GM23338 (cell line): ENCODE measurements at regions not wholly inside any gene's neighbourhood (a gene's known extent, or its start where the extent isn't known, plus 50 kb on each side); places are given as distances from the start of the nearest gene placed in this dataset.

ENCODE experiments used
- CREB1 ChIP-seq: fragments of 250-450 bp; sonication (Bioruptor Pico); IDR thresholded peaks from 2 replicates; pipeline ENCODE4 v1.5.0; 2020; ENCODE audit warnings: low read depth, mild to moderate bottlenecking, moderate library complexity
- EZH2 ChIP-seq: fragments of 200-600 bp; sonication (generic); IDR thresholded peaks from one replicate; pipeline ENCODE4 v1.8.0; 2017; ENCODE audit warnings: antibody characterized with exemption, mild to moderate bottlenecking, low read depth; ENCODE audit not compliant: unreplicated experiment
- EZH2phosphoT487 ChIP-seq: fragments of 200-600 bp; sonication (generic); IDR thresholded peaks from one replicate; pipeline ENCODE4 v1.8.1; 2018; ENCODE audit warnings: antibody characterized with exemption; ENCODE audit not compliant: unreplicated experiment
- JUNB ChIP-seq: IDR thresholded peaks from one replicate; pipeline ENCODE4 v1.6.1; 2016; ENCODE audit warnings: antibody characterized with exemption; ENCODE audit not compliant: unreplicated experiment
- POLR2AphosphoS5 ChIP-seq: IDR thresholded peaks from 2 replicates; pipeline ENCODE4 v1.6.1; 2016; ENCODE audit warnings: antibody characterized with exemption, low read depth
- ZNF331 ChIP-seq: fragments of 250-450 bp; sonication (Bioruptor Pico); IDR thresholded peaks from 2 replicates; pipeline ENCODE4 v1.5.0; 2020; ENCODE audit warnings: low read depth, mild to moderate bottlenecking, moderate library complexity
- ZNF462 ChIP-seq: fragments of 250-450 bp; sonication (Bioruptor Pico); IDR thresholded peaks from 2 replicates; pipeline ENCODE4 v1.5.0; 2020; ENCODE audit warnings: mild to moderate bottlenecking, moderate library complexity
- TF ChIP-seq, protein P1 (sequence below), 2 experiments: fragments of 200-600 bp in 1 of 2; sonication (generic) in 1 of 2; conservative IDR thresholded peaks; 2 replicates each; pipeline versions ENCODE4 v1.5.1 to v1.6.1; 2016 to 2017; ENCODE audit warnings: antibody characterized with exemption in 2 of 2, low read depth in 2 of 2, mild to moderate bottlenecking in 2 of 2, moderate library complexity in 1 of 2
- TF ChIP-seq, protein P2 (sequence below): IDR thresholded peaks from one replicate; pipeline ENCODE4 v1.6.1; 2018; ENCODE audit warnings: antibody characterized with exemption; ENCODE audit not compliant: unreplicated experiment
- TF ChIP-seq, protein P3 (sequence below): IDR thresholded peaks from 2 replicates; pipeline ENCODE4 v1.6.1; 2016; ENCODE audit warnings: antibody characterized with exemption

- TF ChIP-seq, protein P1, sequence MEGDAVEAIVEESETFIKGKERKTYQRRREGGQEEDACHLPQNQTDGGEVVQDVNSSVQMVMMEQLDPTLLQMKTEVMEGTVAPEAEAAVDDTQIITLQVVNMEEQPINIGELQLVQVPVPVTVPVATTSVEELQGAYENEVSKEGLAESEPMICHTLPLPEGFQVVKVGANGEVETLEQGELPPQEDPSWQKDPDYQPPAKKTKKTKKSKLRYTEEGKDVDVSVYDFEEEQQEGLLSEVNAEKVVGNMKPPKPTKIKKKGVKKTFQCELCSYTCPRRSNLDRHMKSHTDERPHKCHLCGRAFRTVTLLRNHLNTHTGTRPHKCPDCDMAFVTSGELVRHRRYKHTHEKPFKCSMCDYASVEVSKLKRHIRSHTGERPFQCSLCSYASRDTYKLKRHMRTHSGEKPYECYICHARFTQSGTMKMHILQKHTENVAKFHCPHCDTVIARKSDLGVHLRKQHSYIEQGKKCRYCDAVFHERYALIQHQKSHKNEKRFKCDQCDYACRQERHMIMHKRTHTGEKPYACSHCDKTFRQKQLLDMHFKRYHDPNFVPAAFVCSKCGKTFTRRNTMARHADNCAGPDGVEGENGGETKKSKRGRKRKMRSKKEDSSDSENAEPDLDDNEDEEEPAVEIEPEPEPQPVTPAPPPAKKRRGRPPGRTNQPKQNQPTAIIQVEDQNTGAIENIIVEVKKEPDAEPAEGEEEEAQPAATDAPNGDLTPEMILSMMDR (conservative IDR thresholded peaks at IDR 0.05; ENCODE audit: low read depth in 2 of 2) = peak; percentile 63 to 97
- TF ChIP-seq ZNF462 (CRISPR knock-in tag) (no peak), EZH2phosphoT487 (no peak), EZH2 (no peak), POLR2AphosphoS5 (no peak), CREB1 (no peak), JUNB (no peak), ZNF331 (CRISPR knock-in tag) (no peak)
- TF ChIP-seq, protein P2, sequence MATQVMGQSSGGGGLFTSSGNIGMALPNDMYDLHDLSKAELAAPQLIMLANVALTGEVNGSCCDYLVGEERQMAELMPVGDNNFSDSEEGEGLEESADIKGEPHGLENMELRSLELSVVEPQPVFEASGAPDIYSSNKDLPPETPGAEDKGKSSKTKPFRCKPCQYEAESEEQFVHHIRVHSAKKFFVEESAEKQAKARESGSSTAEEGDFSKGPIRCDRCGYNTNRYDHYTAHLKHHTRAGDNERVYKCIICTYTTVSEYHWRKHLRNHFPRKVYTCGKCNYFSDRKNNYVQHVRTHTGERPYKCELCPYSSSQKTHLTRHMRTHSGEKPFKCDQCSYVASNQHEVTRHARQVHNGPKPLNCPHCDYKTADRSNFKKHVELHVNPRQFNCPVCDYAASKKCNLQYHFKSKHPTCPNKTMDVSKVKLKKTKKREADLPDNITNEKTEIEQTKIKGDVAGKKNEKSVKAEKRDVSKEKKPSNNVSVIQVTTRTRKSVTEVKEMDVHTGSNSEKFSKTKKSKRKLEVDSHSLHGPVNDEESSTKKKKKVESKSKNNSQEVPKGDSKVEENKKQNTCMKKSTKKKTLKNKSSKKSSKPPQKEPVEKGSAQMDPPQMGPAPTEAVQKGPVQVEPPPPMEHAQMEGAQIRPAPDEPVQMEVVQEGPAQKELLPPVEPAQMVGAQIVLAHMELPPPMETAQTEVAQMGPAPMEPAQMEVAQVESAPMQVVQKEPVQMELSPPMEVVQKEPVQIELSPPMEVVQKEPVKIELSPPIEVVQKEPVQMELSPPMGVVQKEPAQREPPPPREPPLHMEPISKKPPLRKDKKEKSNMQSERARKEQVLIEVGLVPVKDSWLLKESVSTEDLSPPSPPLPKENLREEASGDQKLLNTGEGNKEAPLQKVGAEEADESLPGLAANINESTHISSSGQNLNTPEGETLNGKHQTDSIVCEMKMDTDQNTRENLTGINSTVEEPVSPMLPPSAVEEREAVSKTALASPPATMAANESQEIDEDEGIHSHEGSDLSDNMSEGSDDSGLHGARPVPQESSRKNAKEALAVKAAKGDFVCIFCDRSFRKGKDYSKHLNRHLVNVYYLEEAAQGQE = no peak
- TF ChIP-seq, protein P3, sequence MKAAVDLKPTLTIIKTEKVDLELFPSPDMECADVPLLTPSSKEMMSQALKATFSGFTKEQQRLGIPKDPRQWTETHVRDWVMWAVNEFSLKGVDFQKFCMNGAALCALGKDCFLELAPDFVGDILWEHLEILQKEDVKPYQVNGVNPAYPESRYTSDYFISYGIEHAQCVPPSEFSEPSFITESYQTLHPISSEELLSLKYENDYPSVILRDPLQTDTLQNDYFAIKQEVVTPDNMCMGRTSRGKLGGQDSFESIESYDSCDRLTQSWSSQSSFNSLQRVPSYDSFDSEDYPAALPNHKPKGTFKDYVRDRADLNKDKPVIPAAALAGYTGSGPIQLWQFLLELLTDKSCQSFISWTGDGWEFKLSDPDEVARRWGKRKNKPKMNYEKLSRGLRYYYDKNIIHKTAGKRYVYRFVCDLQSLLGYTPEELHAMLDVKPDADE = no peak
Observed at GRCh38 chr15:31435261-31435911, 108.8 kb downstream of the KLF13 start.
